Small intestine (tissue), 7 donors: ENCODE measurements at regions not wholly inside any gene's neighbourhood (a gene's known extent, or its start where the extent isn't known, plus 50 kb on each side); places are given as distances from the start of the nearest gene placed in this dataset.
A peak's percentile ranks its signal among the peaks of the same experiment; 100 is the strongest.

Source experiments
- DNase-seq, 2 donors: peaks; one replicate each; pipeline versions ENCODE4 v3.0.0 to v3.0.0-alpha.2; 2013
- FAIRE-seq: peaks from 2 replicates; lab custom pipeline; 2012; peaks lifted over from hg19 to GRCh38; lab: Jason Lieb, UNC
- H3K27ac ChIP-seq, 3 donors: one replicate each; pipeline ENCODE4 v1.5.1; 2013; ENCODE audit warnings: low read length in 2 of 3, mild to moderate bottlenecking in 2 of 3, control low read depth in 1 of 3, inconsistent platforms in 1 of 3, low read depth in 1 of 3, moderate library complexity in 1 of 3
- H3K27me3 ChIP-seq, 3 donors: one replicate each; pipeline ENCODE4 v1.6.1; 2013; ENCODE audit warnings: low read length in 3 of 3, inconsistent platforms in 1 of 3; ENCODE audit not compliant: control insufficient read depth in 3 of 3, insufficient read depth in 3 of 3
- H3K36me3 ChIP-seq, 3 donors: one replicate each; pipeline ENCODE4 v1.6.1; 2013; ENCODE audit warnings: low read length in 3 of 3, inconsistent platforms in 1 of 3, low read depth in 1 of 3, mild to moderate bottlenecking in 1 of 3, moderate library complexity in 1 of 3; ENCODE audit not compliant: control insufficient read depth in 3 of 3, insufficient read depth in 2 of 3
- H3K4me1 ChIP-seq, 3 donors: one replicate each; pipeline ENCODE4 v1.6.1; 2013; ENCODE audit warnings: low read length in 2 of 3, inconsistent platforms in 1 of 3, low read depth in 1 of 3, mild to moderate bottlenecking in 1 of 3, moderate library complexity in 1 of 3; ENCODE audit not compliant: control insufficient read depth in 3 of 3, insufficient read depth in 2 of 3
- H3K4me3 ChIP-seq, 3 donors: one replicate each; pipeline ENCODE4 v1.5.1; 2013; ENCODE audit warnings: low read length in 3 of 3, control low read depth in 1 of 3, inconsistent platforms in 1 of 3, low read depth in 1 of 3, mild to moderate bottlenecking in 1 of 3, moderate library complexity in 1 of 3
- H3K9me3 ChIP-seq, 2 donors: one replicate each; pipeline ENCODE4 v1.6.1; 2013; ENCODE audit warnings: low read depth in 1 of 2, low read length in 1 of 2; ENCODE audit not compliant: control insufficient read depth in 2 of 2, insufficient read depth in 1 of 2
- WGBS, 3 donors: extraction: QIAGEN DNeasy Blood & Tissue Kit; methylation state at CpG; one replicate each; pipeline ENCODE4 v1.1.7; 2013; 5-methylcytosine and 5-hydroxymethylcytosine counted together
- donor health status: healthy with polysubstance abuse.
- donor health status: control.
- donor health status: control.
- donor health status: Bipolar disorder and iron deficiency.
- donor health status: healthy.

GRCh38 chr2:149808556-149808955 is 221.0 kb upstream of the MMADHC start:
- WGBS, 3 donors: 64 to 72% (median 68%) methylated on average over 2 of the region's 2 CpGs

GRCh38 chr2:149806651-149807050 is 219.1 kb upstream of the MMADHC start:
- Histone ChIP-seq H3K36me3 (no peaks in the 10 kb centered on the region), H3K9me3 (peaks cover 0 to 3% of the 10 kb centered on the region in 2 donors), H3K4me1 (no peaks in the 10 kb centered on the region), H3K27ac (no peak overlapping the region), H3K27me3 (no peaks in the 10 kb centered on the region), H3K4me3 (no peak overlapping the region)
- WGBS, 3 donors: 71 to 88% (median 75%) methylated on average over 2 of the region's 2 CpGs
- DNase-seq (no peak), FAIRE-seq (no peak)

More at GRCh38 chr2:149808556-149808955, 221.0 kb upstream of the MMADHC start:
- no peaks in the 10 kb centered on the region for H3K4me1 ChIP-seq
- H3K36me3 ChIP-seq: no peaks in the 10 kb centered on the region
- FAIRE-seq (no peak), DNase-seq (no peak)
- peaks cover 0 to 6% of the 10 kb centered on the region in 2 donors for H3K9me3 ChIP-seq
- H3K4me3 ChIP-seq: no peak overlapping the region
- H3K27ac ChIP-seq: no peak overlapping the region
- H3K27me3 ChIP-seq: no peaks in the 10 kb centered on the region

GRCh38 chr2:149800624-149801542 is 213.3 kb upstream of the MMADHC start:
- H3K36me3 ChIP-seq: no peaks in the 10 kb centered on the region
- peaks cover 0 to 5% of the 10 kb centered on the region in 2 donors for H3K9me3 ChIP-seq
- no peak for DNase-seq
- 73 to 82% (median 76%) methylated on average over 7 of the region's 7 CpGs for WGBS, 3 donors
- no peak overlapping the region for H3K27ac ChIP-seq
- no peak overlapping the region for H3K4me3 ChIP-seq
- no peaks in the 10 kb centered on the region for H3K4me1 ChIP-seq
- no peaks in the 10 kb centered on the region for H3K27me3 ChIP-seq
- no peak for FAIRE-seq

- Histone ChIP-seq H3K27ac (no peak overlapping the region), H3K4me1 (no peaks in the 10 kb centered on the region), H3K36me3 (no peaks in the 10 kb centered on the region), H3K4me3 (no peak overlapping the region), H3K27me3 (no peaks in the 10 kb centered on the region), H3K9me3 (peaks cover 0 to 5% of the 10 kb centered on the region in 2 donors)
- 23 to 41% (median 36%) methylated on average over 6 of the region's 6 CpGs for WGBS, 3 donors
- FAIRE-seq: no peak
- peak; percentile 6 to 12 for DNase-seq
Observed at GRCh38 chr2:149799013-149799705, 211.6 kb upstream of the MMADHC start.

- WGBS, 3 donors: 69 to 77% (median 74%) methylated on average over 1 of the region's 1 CpG
- no peak overlapping the region for H3K4me3 ChIP-seq
- H3K4me1 ChIP-seq: no peaks in the 10 kb centered on the region
- no peaks in the 10 kb centered on the region for H3K36me3 ChIP-seq
- no peaks in the 10 kb centered on the region for H3K27me3 ChIP-seq
- peaks cover 0 to 5% of the 10 kb centered on the region in 2 donors for H3K9me3 ChIP-seq
- DNase-seq (no peak), FAIRE-seq (no peak)
- no peak overlapping the region for H3K27ac ChIP-seq
Observed at GRCh38 chr2:149797030-149797429, 209.5 kb upstream of the MMADHC start.

GRCh38 chr2:149789549-149789948 is 202.0 kb upstream of the MMADHC start:
- WGBS, 3 donors: 86 to 96% (median 89%) methylated on average over 3 of the region's 3 CpGs
- no peak for DNase-seq
- H3K27me3 ChIP-seq: no peaks in the 10 kb centered on the region
- no peaks in the 10 kb centered on the region for H3K9me3 ChIP-seq
- no peak overlapping the region for H3K4me3 ChIP-seq
- no peak overlapping the region for H3K27ac ChIP-seq
- H3K36me3 ChIP-seq: no peaks in the 10 kb centered on the region
- FAIRE-seq: peak; percentile 53
- no peaks in the 10 kb centered on the region for H3K4me1 ChIP-seq

- H3K36me3 ChIP-seq: no peaks in the 10 kb centered on the region
- no peak overlapping the region for H3K4me3 ChIP-seq
- WGBS, 3 donors: 33 to 61% (median 50%) methylated on average over 1 of the region's 1 CpG
Observed at GRCh38 chr2:149787206-149787605, 199.6 kb upstream of the MMADHC start.

GRCh38 chr2:149783284-149783683 is 195.7 kb upstream of the MMADHC start:
- no peak for DNase-seq
- Histone ChIP-seq H3K4me1 (no peaks in the 10 kb centered on the region), H3K27ac (no peak overlapping the region), H3K27me3 (no peaks in the 10 kb centered on the region), H3K36me3 (no peaks in the 10 kb centered on the region), H3K4me3 (no peak overlapping the region), H3K9me3 (no peaks in the 10 kb centered on the region)
- FAIRE-seq: no peak
- WGBS, 3 donors: 78 to 92% (median 91%) methylated on average over 1 of the region's 1 CpG

More at GRCh38 chr2:149787206-149787605, 199.6 kb upstream of the MMADHC start:
- DNase-seq: no peak
- Histone ChIP-seq H3K9me3 (no peaks in the 10 kb centered on the region), H3K27me3 (no peaks in the 10 kb centered on the region), H3K27ac (no peak overlapping the region), H3K4me1 (no peaks in the 10 kb centered on the region)
- FAIRE-seq: no peak
